Stimulated activated naive B cell treated with anti-CD40 and anti-IgM and Interleukin-4, amounts not matched to agents 10 μg/mL and 1 μg/mL and 100 μg/mL, for 72 hours (primary cell): ENCODE measurements at regions not wholly inside any gene's neighbourhood (a gene's known extent, or its start where the extent isn't known, plus 50 kb on each side); places are given as distances from the start of the nearest gene placed in this dataset.
"Not testable (repeated sequence)": the region's sequence is repeated elsewhere in the genome, so short reads cannot be mapped to it uniquely, and the experiment has no call there.

Experiments
- ATAC-seq, 2 donors: fragments of 150-1000 bp; cut with Tn5 transposase; replicated peaks; 2 replicates each; pipeline ENCODE4 v1.10.0; 2021; ENCODE audit warnings: moderate library complexity in 1 of 2
- DNase-seq: peaks from one replicate; pipeline ENCODE4 v3.0.0; 2021
- H3K27ac Mint-ChIP-seq: one replicate; pipeline ENCODE4 v1.8.0; 2022; ENCODE audit warnings: mild to moderate bottlenecking, mixed read lengths
- H3K27me3 Mint-ChIP-seq, 2 donors: one replicate each; pipeline ENCODE4 v1.8.0; 2022; ENCODE audit warnings: mixed read lengths in 2 of 2
- H3K36me3 Mint-ChIP-seq, 2 donors: one replicate each; pipeline ENCODE4 v1.8.0; 2022; ENCODE audit warnings: mixed read lengths in 2 of 2, mild to moderate bottlenecking in 1 of 2
- H3K4me1 Mint-ChIP-seq, 2 donors: one replicate each; pipeline ENCODE4 v1.8.0; 2022; ENCODE audit warnings: mixed read lengths in 2 of 2, mild to moderate bottlenecking in 1 of 2
- H3K4me3 Mint-ChIP-seq, 2 donors: one replicate each; pipeline ENCODE4 v1.8.0; 2022; ENCODE audit warnings: mild to moderate bottlenecking in 2 of 2, mixed read lengths in 2 of 2, moderate library complexity in 1 of 2
- H3K9me3 Mint-ChIP-seq, 2 donors: one replicate each; pipeline ENCODE4 v1.8.0; 2022; ENCODE audit warnings: mixed read lengths in 2 of 2, mild to moderate bottlenecking in 1 of 2

GRCh38 chrX:140633105-140633504, 76.5 kb upstream of the LINC00632 start:
- not testable (repeated sequence) for H3K27ac Mint-ChIP-seq, ATAC-seq, H3K36me3 Mint-ChIP-seq

DNA sequence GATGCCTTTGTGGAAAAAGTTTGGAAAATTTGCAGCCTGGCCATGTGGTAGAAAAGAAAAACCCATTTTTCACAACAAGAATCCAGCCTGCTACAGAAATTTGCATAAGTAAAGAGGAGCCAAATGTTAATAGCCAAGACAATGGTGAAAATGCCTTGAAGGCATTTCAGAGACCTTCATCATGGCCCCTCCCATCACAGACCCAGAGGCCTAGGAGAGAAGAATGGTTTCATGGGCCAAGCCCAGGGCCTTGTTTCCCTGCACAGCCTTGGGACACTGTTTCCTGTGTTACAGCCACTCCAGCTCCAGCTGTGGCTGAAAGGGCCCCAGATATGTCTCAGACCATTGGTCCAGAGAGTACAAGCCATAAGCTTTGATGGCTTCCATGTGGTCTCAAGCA, 101.4 kb upstream of the LINC00632 start:
- H3K4me1 Mint-ChIP-seq: no peaks in the 10 kb centered on the region

More at GRCh38 chrX:140633105-140633504, 76.5 kb upstream of the LINC00632 start:
- H3K4me3 Mint-ChIP-seq, DNase-seq, H3K4me1 Mint-ChIP-seq, H3K27me3 Mint-ChIP-seq: not testable (repeated sequence)
- peaks cover 0 to 10% of the 10 kb centered on the region in 2 donors for H3K9me3 Mint-ChIP-seq

DNA sequence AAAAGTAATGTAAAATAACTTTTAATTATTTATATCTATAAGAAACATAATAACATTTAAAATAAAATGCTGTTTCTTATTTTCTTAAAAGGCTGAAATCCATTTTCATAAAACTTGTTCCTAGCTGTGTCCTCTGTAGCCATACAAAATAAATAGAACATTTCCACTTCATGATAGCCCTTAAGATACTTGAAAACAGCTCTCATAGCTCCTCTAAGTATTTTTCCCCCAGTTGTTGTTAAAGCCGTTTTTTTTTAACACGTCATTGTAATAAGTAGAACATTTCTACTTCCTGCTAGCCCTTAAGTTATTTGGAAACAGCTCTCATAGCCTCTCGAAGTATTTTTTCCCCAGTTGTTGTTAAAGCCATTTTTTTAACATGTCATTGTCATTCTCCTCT, 97.3 kb upstream of the SOX3 start:
- ATAC-seq (no peak), DNase-seq (no peak)
- H3K9me3 Mint-ChIP-seq: peaks cover 0 to 4% of the 10 kb centered on the region in 2 donors
- no peak overlapping the region for H3K27ac Mint-ChIP-seq
- no peaks in the 10 kb centered on the region for H3K27me3 Mint-ChIP-seq
- H3K4me3 Mint-ChIP-seq: no peak overlapping the region
- no peaks in the 10 kb centered on the region for H3K36me3 Mint-ChIP-seq
- H3K4me1 Mint-ChIP-seq: no peaks in the 10 kb centered on the region

More for the DNA sequence above, 101.4 kb upstream of the LINC00632 start:
- H3K27me3 Mint-ChIP-seq: no peaks in the 10 kb centered on the region
- peaks cover 1 to 4% of the 10 kb centered on the region in 2 donors for H3K9me3 Mint-ChIP-seq
- H3K36me3 Mint-ChIP-seq: no peaks in the 10 kb centered on the region
- no peak overlapping the region for H3K27ac Mint-ChIP-seq
- DNase-seq: no peak
- no peak for ATAC-seq
- H3K4me3 Mint-ChIP-seq: no peak overlapping the region

GRCh38 chrX:140599851-140600250, 95.0 kb upstream of the SOX3 start:
- no peaks in the 10 kb centered on the region for H3K9me3 Mint-ChIP-seq
- no peaks in the 10 kb centered on the region for H3K4me1 Mint-ChIP-seq
- no peaks in the 10 kb centered on the region for H3K27me3 Mint-ChIP-seq
- no peaks in the 10 kb centered on the region for H3K36me3 Mint-ChIP-seq
- no peak overlapping the region for H3K27ac Mint-ChIP-seq
- H3K4me3 Mint-ChIP-seq: no peak overlapping the region
- DNase-seq (no peak), ATAC-seq (no peak)

GRCh38 chrX:140589657-140590056, 84.8 kb upstream of the SOX3 start:
- DNase-seq: no peak
- no peak overlapping the region for H3K27ac Mint-ChIP-seq
- H3K36me3 Mint-ChIP-seq: no peaks in the 10 kb centered on the region
- ATAC-seq: no peak
- H3K9me3 Mint-ChIP-seq: no peaks in the 10 kb centered on the region
- no peaks in the 10 kb centered on the region for H3K27me3 Mint-ChIP-seq
- no peak overlapping the region for H3K4me3 Mint-ChIP-seq
- no peaks in the 10 kb centered on the region for H3K4me1 Mint-ChIP-seq

DNA sequence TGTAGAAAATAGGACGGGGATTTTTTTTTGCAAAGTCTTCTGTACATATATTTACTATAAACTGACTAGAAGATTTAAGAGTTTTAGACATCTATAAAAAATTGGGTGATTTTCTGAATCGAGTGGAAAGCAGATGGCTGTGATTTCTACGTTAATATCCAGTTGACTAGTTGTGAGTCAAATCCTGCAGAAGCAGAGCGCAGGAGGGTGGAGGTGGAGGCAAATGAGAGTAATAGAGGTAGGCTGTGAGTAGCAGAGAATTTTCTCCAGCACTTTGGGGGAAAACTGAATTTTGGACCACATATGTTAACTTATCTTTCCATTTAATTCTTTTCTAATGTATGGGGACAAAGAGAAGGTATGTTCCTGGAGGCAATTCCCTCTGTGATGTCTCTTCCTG, 82.1 kb upstream of the SOX3 start:
- Mint-ChIP-seq H3K9me3 (no peaks in the 10 kb centered on the region), H3K27me3 (no peaks in the 10 kb centered on the region), H3K4me3 (no peak overlapping the region), H3K36me3 (no peaks in the 10 kb centered on the region), H3K4me1 (no peaks in the 10 kb centered on the region), H3K27ac (no peak overlapping the region)
- DNase-seq: no peak
- no peak for ATAC-seq

GRCh38 chrX:140580478-140580877, 75.6 kb upstream of the SOX3 start:
- DNase-seq (no peak), ATAC-seq (no peak)
- H3K27me3 Mint-ChIP-seq: no peaks in the 10 kb centered on the region

DNA sequence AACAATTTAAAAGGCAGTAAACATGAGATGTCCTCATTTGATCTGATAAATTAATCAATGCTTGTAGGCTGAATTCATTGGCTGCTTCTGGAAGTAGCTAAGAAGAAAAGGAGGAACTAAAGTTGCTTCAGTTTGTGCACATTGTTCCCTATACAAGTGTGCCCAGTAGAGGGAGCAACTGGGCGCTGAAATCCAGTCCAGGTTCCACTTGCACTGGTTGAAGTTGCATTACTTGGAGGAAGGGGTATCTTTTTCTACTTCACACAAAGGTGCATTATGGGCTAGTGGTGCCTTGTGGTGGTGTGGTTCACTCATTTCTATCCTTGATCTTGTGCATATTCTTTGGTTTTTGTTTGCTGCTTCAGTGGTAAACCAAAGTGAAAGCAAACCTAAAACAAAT, 67.9 kb upstream of the SOX3 start:
- peak; percentile 48 to 70 for ATAC-seq
- Mint-ChIP-seq H3K36me3 (no peaks in the 10 kb centered on the region), H3K4me1 (peaks cover 0 to 2% of the 10 kb centered on the region in 2 donors), H3K27ac (no peak overlapping the region), H3K27me3 (no peaks in the 10 kb centered on the region), H3K9me3 (no peaks in the 10 kb centered on the region), H3K4me3 (no peak overlapping the region)
- peak; percentile 1 for DNase-seq

More at GRCh38 chrX:140580478-140580877, 75.6 kb upstream of the SOX3 start:
- no peaks in the 10 kb centered on the region for H3K4me1 Mint-ChIP-seq
- no peak overlapping the region for H3K4me3 Mint-ChIP-seq
- H3K27ac Mint-ChIP-seq: peak overlapping the region; percentile 2
- no peaks in the 10 kb centered on the region for H3K36me3 Mint-ChIP-seq
- no peaks in the 10 kb centered on the region for H3K9me3 Mint-ChIP-seq

DNA sequence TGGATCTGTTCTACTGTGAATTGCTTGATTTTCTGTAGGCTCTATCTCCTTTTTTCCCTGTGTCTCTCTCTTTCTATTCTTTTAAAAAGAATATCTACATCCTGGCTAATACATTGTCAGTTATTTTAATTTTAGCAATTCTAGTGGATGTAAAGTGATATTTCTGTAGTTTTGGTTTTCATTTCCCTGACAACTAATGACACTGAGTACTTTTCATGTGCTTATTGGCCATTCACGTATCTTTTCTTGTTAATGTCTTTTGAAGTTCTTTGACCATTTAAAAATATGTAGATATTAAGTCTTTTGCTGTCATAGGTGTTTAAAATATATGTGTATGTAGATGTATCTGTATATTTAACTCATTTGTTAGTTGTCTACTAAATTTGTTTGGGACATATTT, 59.0 kb upstream of the SOX3 start:
- Mint-ChIP-seq H3K4me1 (no peaks in the 10 kb centered on the region), H3K27me3 (no peaks in the 10 kb centered on the region), H3K4me3 (no peak overlapping the region), H3K36me3 (no peaks in the 10 kb centered on the region), H3K27ac (no peak overlapping the region), H3K9me3 (peaks cover 2 to 10% of the 10 kb centered on the region in 2 donors)
- ATAC-seq (no peak), DNase-seq (no peak)
